DND-41 (cell line): ENCODE measurements at regions not wholly inside any gene's neighbourhood (a gene's known extent, or its start where the extent isn't known, plus 50 kb on each side); places are given as distances from the start of the nearest gene placed in this dataset.

Source experiments
- ATAC-seq: fragments of 200-7000 bp; cut with Tn5 transposase; 3 replicates; pipeline ENCODE4 v1.9.1; 2021; ENCODE audit warnings: low read depth; ENCODE audit not compliant: insufficient read depth
- DNase-seq: peaks from one replicate; pipeline ENCODE4 v3.0.0-alpha.2; 2020
- H2AFZ ChIP-seq: 2 replicates; pipeline ENCODE4 v1.6.0; 2012; ENCODE audit warnings: low read depth, low read length
- H3K27ac ChIP-seq: 2 replicates; pipeline ENCODE4 v1.5.1; 2012; ENCODE audit warnings: low read length, inconsistent platforms
- H3K27me3 ChIP-seq: fragments of 200-600 bp; sonication (generic); 2 replicates; pipeline ENCODE4 v1.6.0; 2012; ENCODE audit warnings: low read length, mild to moderate bottlenecking, inconsistent platforms; ENCODE audit not compliant: insufficient read depth, poor library complexity
- H3K36me3 ChIP-seq: 2 replicates; pipeline ENCODE4 v1.5.1; 2012; ENCODE audit warnings: low read length, inconsistent platforms; ENCODE audit not compliant: insufficient read depth
- H3K4me1 ChIP-seq: 2 replicates; pipeline ENCODE4 v1.5.1; 2012; ENCODE audit warnings: mild to moderate bottlenecking, low read length; ENCODE audit not compliant: insufficient read depth
- H3K4me2 ChIP-seq: 2 replicates; pipeline ENCODE4 v1.6.0; 2012; ENCODE audit warnings: mild to moderate bottlenecking, moderate library complexity, low read length, inconsistent platforms; ENCODE audit not compliant: insufficient read depth
- H3K4me3 ChIP-seq, 2 experiments: fragments of 200-600 bp in 1 of 2; shearing (Covaris generic) in 1 of 2; 2 replicates each; pipeline ENCODE4 v1.5.1; 2012 to 2016; ENCODE audit warnings: inconsistent platforms in 2 of 2, low read length in 2 of 2, mild to moderate bottlenecking in 2 of 2, low read depth in 1 of 2, moderate library complexity in 1 of 2
- H3K79me2 ChIP-seq: 2 replicates; pipeline ENCODE4 v1.6.0; 2012; ENCODE audit warnings: low read length, inconsistent platforms; ENCODE audit not compliant: insufficient read depth
- H3K9ac ChIP-seq: 2 replicates; pipeline ENCODE4 v1.6.0; 2012; ENCODE audit warnings: low read depth, mild to moderate bottlenecking, inconsistent platforms, low read length, moderate library complexity
- H3K9me3 ChIP-seq: 2 replicates; pipeline ENCODE4 v1.5.1; 2012; ENCODE audit warnings: low read length, moderate library complexity, mild to moderate bottlenecking, inconsistent platforms; ENCODE audit not compliant: insufficient read depth, severe bottlenecking
- H4K20me1 ChIP-seq: 2 replicates; pipeline ENCODE4 v1.6.0; 2012; ENCODE audit warnings: low read length; ENCODE audit not compliant: insufficient read depth
- EZH2 ChIP-seq: IDR thresholded peaks from 3 replicates; pipeline ENCODE4 v1.6.1; 2012; ENCODE audit warnings: borderline replicate concordance, low read depth, mild to moderate bottlenecking, moderate library complexity, low read length, inconsistent platforms; ENCODE audit not compliant: severe bottlenecking
- TF ChIP-seq, protein P1 (sequence below): IDR thresholded peaks from 2 replicates; pipeline ENCODE4 v1.5.1; 2012; ENCODE audit warnings: borderline replicate concordance, low read length, moderate library complexity, mild to moderate bottlenecking; ENCODE audit not compliant: poor library complexity, severe bottlenecking; ENCODE audit errors: extremely low read depth

DNA sequence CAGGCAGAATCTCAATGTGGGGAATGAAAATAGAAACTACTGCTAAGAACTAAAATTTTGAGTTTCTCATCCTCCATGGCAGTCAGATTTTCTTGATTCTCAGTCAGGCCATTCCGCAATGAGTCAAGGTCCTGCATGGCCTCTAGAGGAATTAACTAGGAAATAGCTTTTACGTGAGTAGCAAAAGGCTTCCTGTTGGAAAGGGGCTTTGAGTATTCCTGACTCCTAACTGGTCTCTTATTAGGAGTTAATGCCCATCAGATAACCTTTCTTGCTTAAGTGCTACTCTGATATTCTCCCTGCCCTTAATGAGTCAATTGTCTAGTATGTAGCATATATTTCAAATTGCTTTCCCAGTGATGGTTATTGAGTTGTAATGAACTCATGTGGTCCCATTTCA is 65.7 kb upstream of the ARHGAP24 start:
- H2AFZ ChIP-seq = no peak overlapping the region
- ATAC-seq (no peak), DNase-seq (no peak)
- no peaks in the 10 kb centered on the region for H3K9me3 ChIP-seq
- H3K4me1 ChIP-seq = no peaks in the 10 kb centered on the region
- no peak overlapping the region for H3K9ac ChIP-seq
- H3K27ac ChIP-seq = no peak overlapping the region
- TF ChIP-seq, protein P1, sequence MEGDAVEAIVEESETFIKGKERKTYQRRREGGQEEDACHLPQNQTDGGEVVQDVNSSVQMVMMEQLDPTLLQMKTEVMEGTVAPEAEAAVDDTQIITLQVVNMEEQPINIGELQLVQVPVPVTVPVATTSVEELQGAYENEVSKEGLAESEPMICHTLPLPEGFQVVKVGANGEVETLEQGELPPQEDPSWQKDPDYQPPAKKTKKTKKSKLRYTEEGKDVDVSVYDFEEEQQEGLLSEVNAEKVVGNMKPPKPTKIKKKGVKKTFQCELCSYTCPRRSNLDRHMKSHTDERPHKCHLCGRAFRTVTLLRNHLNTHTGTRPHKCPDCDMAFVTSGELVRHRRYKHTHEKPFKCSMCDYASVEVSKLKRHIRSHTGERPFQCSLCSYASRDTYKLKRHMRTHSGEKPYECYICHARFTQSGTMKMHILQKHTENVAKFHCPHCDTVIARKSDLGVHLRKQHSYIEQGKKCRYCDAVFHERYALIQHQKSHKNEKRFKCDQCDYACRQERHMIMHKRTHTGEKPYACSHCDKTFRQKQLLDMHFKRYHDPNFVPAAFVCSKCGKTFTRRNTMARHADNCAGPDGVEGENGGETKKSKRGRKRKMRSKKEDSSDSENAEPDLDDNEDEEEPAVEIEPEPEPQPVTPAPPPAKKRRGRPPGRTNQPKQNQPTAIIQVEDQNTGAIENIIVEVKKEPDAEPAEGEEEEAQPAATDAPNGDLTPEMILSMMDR = no peak
- TF ChIP-seq EZH2 = no peak
- no peaks in the 10 kb centered on the region for H3K36me3 ChIP-seq
- H4K20me1 ChIP-seq = no peaks in the 10 kb centered on the region
- H3K4me3 ChIP-seq = no peak overlapping the region
- no peaks in the 10 kb centered on the region for H3K27me3 ChIP-seq
- H3K4me2 ChIP-seq = no peak overlapping the region
- no peaks in the 10 kb centered on the region for H3K79me2 ChIP-seq

DNA sequence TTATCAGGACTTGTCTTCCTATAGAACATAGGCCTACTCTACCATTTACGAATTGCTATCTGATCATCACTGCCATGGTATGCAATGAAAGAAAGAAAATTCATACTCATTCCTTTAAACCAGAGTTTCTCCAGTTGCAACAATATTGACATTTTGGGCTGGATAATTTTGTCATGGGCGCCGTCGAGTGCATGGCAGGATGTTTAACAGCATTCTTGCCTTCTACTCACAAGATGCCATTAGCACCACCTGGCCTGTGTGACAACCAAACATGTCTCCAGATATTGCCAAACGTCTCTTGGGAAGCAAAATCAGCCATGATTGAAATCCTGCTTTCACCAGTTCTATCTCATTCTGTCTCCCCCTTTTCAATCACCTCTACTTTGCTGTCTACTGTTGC is 63.6 kb upstream of the ARHGAP24 start:
- ATAC-seq (no peak), DNase-seq (no peak)
- H3K4me1 ChIP-seq = no peaks in the 10 kb centered on the region
- H3K4me2 ChIP-seq = no peak overlapping the region
- no peak overlapping the region for H3K27ac ChIP-seq
- no peak overlapping the region for H2AFZ ChIP-seq
- H3K9me3 ChIP-seq = no peaks in the 10 kb centered on the region
- no peaks in the 10 kb centered on the region for H3K27me3 ChIP-seq
- H3K9ac ChIP-seq = no peak overlapping the region
- no peaks in the 10 kb centered on the region for H3K79me2 ChIP-seq
- no peak overlapping the region for H3K4me3 ChIP-seq
- TF ChIP-seq, protein P1 = no peak
- TF ChIP-seq EZH2 = no peak
- H3K36me3 ChIP-seq = no peaks in the 10 kb centered on the region
- no peaks in the 10 kb centered on the region for H4K20me1 ChIP-seq

DNA sequence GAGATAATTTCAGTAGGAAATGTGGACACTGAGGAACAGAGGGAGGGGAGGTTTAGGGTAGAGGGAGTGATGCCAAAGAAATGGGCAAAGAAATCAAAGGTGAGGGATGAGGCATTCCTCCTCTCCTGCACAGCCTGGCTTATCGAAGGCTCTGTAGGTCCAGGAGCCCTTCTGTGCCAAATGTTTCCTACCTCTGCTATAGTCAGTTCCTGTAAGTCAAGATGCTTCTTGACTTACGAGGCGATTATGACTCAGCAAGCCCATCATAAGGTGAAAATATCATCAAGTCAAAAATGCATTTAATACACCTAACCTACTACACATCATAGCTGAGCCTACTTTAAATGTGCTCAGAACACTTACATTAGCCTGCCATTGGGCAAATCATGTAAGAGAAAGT is 60.0 kb upstream of the ARHGAP24 start:
- no peak overlapping the region for H3K4me2 ChIP-seq
- H3K27me3 ChIP-seq = no peaks in the 10 kb centered on the region
- H2AFZ ChIP-seq = no peak overlapping the region
- no peaks in the 10 kb centered on the region for H3K9me3 ChIP-seq
- no peak overlapping the region for H3K27ac ChIP-seq
- no peak overlapping the region for H3K4me3 ChIP-seq
- H3K9ac ChIP-seq = no peak overlapping the region
- DNase-seq = no peak
- no peaks in the 10 kb centered on the region for H4K20me1 ChIP-seq
- H3K79me2 ChIP-seq = no peaks in the 10 kb centered on the region
- TF ChIP-seq, protein P1 = no peak
- TF ChIP-seq EZH2 = no peak
- no peaks in the 10 kb centered on the region for H3K36me3 ChIP-seq
- ATAC-seq = no peak
- H3K4me1 ChIP-seq = no peaks in the 10 kb centered on the region

- Histone ChIP-seq H3K4me2 (no peak overlapping the region), H3K4me1 (no peaks in the 10 kb centered on the region), H3K9ac (no peak overlapping the region), H3K27ac (no peak overlapping the region), H3K79me2 (no peaks in the 10 kb centered on the region), H4K20me1 (no peaks in the 10 kb centered on the region), H3K27me3 (no peaks in the 10 kb centered on the region), H3K36me3 (no peaks in the 10 kb centered on the region), H3K4me3 (no peak overlapping the region), H2AFZ (no peak overlapping the region), H3K9me3 (no peaks in the 10 kb centered on the region)
- ATAC-seq (no peak), DNase-seq (no peak)
- TF ChIP-seq EZH2 = no peak
- TF ChIP-seq, protein P1 = no peak
Observed at GRCh38 chr4:85416094-85416493, 58.9 kb upstream of the ARHGAP24 start.
